Panc1 (cell line): ENCODE measurements at regions not wholly inside any gene's neighbourhood (a gene's known extent, or its start where the extent isn't known, plus 50 kb on each side); places are given as distances from the start of the nearest gene placed in this dataset.

Experiments used
- CTCF ChIP-seq: fragments of 450-650 bp; IDR thresholded peaks from 2 replicates; pipeline ENCODE4 v1.5.1; 2017; ENCODE audit warnings: mild to moderate bottlenecking
- POLR2AphosphoS5 ChIP-seq: IDR thresholded peaks from 2 replicates; pipeline ENCODE4 v1.6.1; 2012; ENCODE audit warnings: mild to moderate bottlenecking, low read depth, low read length, moderate library complexity

DNA sequence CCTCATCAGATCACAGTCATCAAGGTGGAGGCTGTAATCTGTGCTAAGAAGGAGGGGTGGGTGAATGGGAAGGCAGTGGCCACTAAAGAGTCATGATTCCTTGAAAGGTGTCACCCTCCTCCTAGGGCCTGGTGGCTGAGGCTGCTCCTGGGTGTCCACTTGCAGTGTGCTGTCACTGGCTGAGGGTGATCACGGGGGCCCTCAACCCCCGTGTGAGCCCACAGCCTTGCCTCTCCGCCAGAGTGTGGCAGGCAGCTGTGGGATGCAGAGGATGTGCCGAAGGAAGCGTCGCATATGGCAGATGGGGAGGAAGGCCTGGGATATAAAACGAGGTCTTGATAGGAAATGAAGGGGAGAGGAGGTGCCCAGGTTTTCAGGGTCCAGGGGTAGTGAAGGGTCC is 476.5 kb downstream of the PTPRU start:
- TF ChIP-seq CTCF (no peak), POLR2AphosphoS5 (no peak)
